HL-60 (cell line): ENCODE measurements at regions not wholly inside any gene's neighbourhood (a gene's known extent, or its start where the extent isn't known, plus 50 kb on each side); places are given as distances from the start of the nearest gene placed in this dataset.
A peak's percentile ranks its signal among the peaks of the same experiment; 100 is the strongest.

Source experiments
- DNase-seq, 2 experiments: peaks; one replicate each; pipeline ENCODE4 v3.0.0-alpha.2; 2010 to 2020; ENCODE audit warnings: low read depth in 1 of 2, low spot score in 1 of 2
- H3K27ac ChIP-seq: fragments of 250-450 bp; sonication (Bioruptor Pico); replicated peaks from 2 replicates; pipeline ENCODE4 v1.5.1; 2020; ENCODE audit warnings: mild to moderate bottlenecking, moderate library complexity
- H3K27me3 ChIP-seq: fragments of 250-450 bp; sonication (Bioruptor Pico); 2 replicates; pipeline ENCODE4 v1.5.1; 2021; ENCODE audit warnings: mild to moderate bottlenecking, moderate library complexity; ENCODE audit not compliant: insufficient read depth, poor library complexity, severe bottlenecking
- H3K4me3 ChIP-seq: replicated peaks from 2 replicates; pipeline ENCODE4 v1.5.1; 2011; ENCODE audit warnings: mild to moderate bottlenecking, control low read depth, low read length; ENCODE audit not compliant: insufficient read depth
- CTCF ChIP-seq: IDR thresholded peaks from one replicate; pipeline ENCODE4 v1.5.1; 2011; ENCODE audit warnings: low read length, control low read depth, inconsistent platforms; ENCODE audit not compliant: insufficient read depth
- GABPA ChIP-seq: IDR thresholded peaks from 2 replicates; pipeline ENCODE4 v1.6.1; 2012; ENCODE audit warnings: low read depth
- POLR2AphosphoS5 ChIP-seq: IDR thresholded peaks from 2 replicates; pipeline ENCODE4 v1.6.1; 2012; ENCODE audit warnings: low read depth
- REST ChIP-seq: IDR thresholded peaks from 2 replicates; pipeline ENCODE4 v1.6.1; 2012; ENCODE audit warnings: low read depth; ENCODE audit not compliant: insufficient replicate concordance
- SPI1 ChIP-seq: IDR thresholded peaks from 2 replicates; pipeline ENCODE4 v1.6.1; 2012; ENCODE audit warnings: low read depth, mild to moderate bottlenecking, borderline replicate concordance

- Histone ChIP-seq H3K4me3 (no peak overlapping the region), H3K27ac (no peak overlapping the region), H3K27me3 (no peaks in the 10 kb centered on the region)
- DNase-seq = peak in 1 of 2 experiments; percentile 59
- TF ChIP-seq SPI1 (no peak), CTCF (peak; percentile 68), POLR2AphosphoS5 (no peak), REST (no peak), GABPA (no peak)
Observed at GRCh38 chr6:25017932-25018567, 82.3 kb upstream of the RIPOR2 start.

- no peak overlapping the region for H3K4me3 ChIP-seq
- H3K27me3 ChIP-seq = no peaks in the 10 kb centered on the region
- no peak for TF ChIP-seq SPI1
- no peak for TF ChIP-seq POLR2AphosphoS5
- TF ChIP-seq GABPA = no peak
- DNase-seq = no peak
- no peak overlapping the region for H3K27ac ChIP-seq
Observed at GRCh38 chr6:25018568-25018954, 82.8 kb upstream of the RIPOR2 start.

GRCh38 chr6:25022140-25022553, 86.4 kb upstream of the RIPOR2 start:
- DNase-seq = no peak
- Histone ChIP-seq H3K27me3 (peaks cover 3% of the 10 kb centered on the region), H3K4me3 (no peak overlapping the region), H3K27ac (no peak overlapping the region)
- TF ChIP-seq SPI1 (no peak), POLR2AphosphoS5 (no peak), GABPA (no peak), REST (no peak), CTCF (no peak)

GRCh38 chr6:25023781-25024180, 88.0 kb upstream of the RIPOR2 start:
- no peak for TF ChIP-seq CTCF
- H3K27ac ChIP-seq = no peak overlapping the region
- no peak overlapping the region for H3K4me3 ChIP-seq
- peaks cover 3% of the 10 kb centered on the region for H3K27me3 ChIP-seq
- no peak for DNase-seq
